GM20000 (cell line): ENCODE measurements at regions not wholly inside any gene's neighbourhood (a gene's known extent, or its start where the extent isn't known, plus 50 kb on each side); places are given as distances from the start of the nearest gene placed in this dataset.

Experiments used
- DNase-seq: peaks from one replicate; pipeline ENCODE4 v3.0.0; 2012; ENCODE audit warnings: low spot score
- TF ChIP-seq, protein P1 (sequence below): IDR thresholded peaks from 2 replicates; pipeline ENCODE4 v1.5.1; 2012; ENCODE audit warnings: mild to moderate bottlenecking, control low read depth; ENCODE audit errors: extremely low read depth, missing control alignments

DNA sequence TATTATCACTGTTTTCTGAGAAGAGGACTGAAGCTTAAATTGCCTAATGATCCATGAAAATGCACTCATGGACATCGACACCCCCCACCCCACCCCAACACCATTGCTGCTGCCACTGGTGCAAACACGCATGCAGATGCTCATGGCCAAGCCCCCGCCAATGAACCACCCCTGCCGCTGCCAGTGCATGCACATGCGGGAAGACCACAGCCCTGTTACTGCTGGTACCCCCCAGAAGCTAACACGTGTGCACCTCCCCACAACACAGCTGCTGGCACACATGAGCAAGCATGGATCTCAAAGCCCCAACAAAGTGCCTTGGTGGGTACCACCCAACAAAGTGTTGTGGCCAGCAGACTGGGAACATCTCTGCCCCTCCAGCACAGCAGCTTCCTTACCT lies 594.1 kb upstream of the FAT1 start:
- DNase-seq = no peak
- TF ChIP-seq, protein P1, sequence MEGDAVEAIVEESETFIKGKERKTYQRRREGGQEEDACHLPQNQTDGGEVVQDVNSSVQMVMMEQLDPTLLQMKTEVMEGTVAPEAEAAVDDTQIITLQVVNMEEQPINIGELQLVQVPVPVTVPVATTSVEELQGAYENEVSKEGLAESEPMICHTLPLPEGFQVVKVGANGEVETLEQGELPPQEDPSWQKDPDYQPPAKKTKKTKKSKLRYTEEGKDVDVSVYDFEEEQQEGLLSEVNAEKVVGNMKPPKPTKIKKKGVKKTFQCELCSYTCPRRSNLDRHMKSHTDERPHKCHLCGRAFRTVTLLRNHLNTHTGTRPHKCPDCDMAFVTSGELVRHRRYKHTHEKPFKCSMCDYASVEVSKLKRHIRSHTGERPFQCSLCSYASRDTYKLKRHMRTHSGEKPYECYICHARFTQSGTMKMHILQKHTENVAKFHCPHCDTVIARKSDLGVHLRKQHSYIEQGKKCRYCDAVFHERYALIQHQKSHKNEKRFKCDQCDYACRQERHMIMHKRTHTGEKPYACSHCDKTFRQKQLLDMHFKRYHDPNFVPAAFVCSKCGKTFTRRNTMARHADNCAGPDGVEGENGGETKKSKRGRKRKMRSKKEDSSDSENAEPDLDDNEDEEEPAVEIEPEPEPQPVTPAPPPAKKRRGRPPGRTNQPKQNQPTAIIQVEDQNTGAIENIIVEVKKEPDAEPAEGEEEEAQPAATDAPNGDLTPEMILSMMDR = no peak

DNA sequence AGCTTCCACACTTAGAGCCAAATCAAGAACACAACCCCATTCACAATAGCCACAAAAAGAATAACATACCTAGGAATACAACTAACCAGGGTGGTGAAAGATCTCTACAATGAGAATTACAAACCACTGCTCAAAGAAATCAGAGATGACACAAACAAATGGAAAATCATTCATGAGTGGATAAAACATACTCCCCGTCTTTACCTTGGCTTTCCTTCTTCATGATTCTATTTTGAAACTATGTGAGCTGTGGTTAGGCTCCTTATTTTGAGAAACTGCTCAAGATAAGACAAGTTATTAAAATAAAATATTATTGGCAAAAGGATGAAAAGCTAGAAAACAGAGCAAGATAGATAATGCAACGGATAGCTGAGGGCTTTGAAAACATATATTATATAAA lies 598.1 kb upstream of the FAT1 start:
- no peak for DNase-seq
- TF ChIP-seq, protein P1 = no peak

- TF ChIP-seq, protein P1 = no peak
- no peak for DNase-seq
Observed at GRCh38 chr4:187332141-187332540, 608.5 kb upstream of the FAT1 start.

- no peak for DNase-seq
- TF ChIP-seq, protein P1 = no peak
Observed at GRCh38 chr4:187333151-187333550, 609.5 kb upstream of the FAT1 start.

- no peak for DNase-seq
- TF ChIP-seq, protein P1 = no peak
Observed at GRCh38 chr4:187335339-187335738, 611.7 kb upstream of the FAT1 start.

- TF ChIP-seq, protein P1 = no peak
Observed at GRCh38 chr4:187354740-187355139, 631.1 kb upstream of the FAT1 start.

DNA sequence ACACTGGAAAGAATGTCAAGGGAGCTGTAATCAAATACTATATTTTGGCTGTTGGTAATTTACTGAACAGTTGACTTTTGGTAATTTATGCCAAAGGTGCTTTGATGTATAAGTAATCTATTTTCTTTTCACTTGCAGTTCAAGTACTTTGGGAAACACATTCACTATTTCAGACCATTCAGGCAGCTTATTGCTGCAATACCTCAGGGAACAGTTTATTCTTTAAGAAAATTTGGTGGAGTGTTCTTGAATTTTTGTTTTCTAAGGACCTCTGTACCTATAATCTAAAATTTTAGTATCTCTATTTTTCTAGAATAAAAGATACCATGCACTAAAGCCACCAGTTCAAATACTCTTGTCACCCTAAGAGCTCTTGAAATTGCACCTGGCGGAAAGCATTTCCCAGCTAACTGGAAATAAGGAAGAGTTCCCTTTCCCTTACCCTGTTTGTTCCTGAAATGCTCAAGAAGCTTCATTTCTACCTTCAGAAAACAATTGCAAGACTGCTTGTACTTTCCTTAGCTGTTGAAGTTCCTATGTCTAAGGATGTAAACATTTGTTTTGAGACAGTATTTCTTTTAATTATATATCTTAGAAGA lies 633.5 kb upstream of the FAT1 start:
- DNase-seq = no peak

More at GRCh38 chr4:187354740-187355139, 631.1 kb upstream of the FAT1 start:
- no peak for DNase-seq

More for the DNA sequence above, 633.5 kb upstream of the FAT1 start:
- TF ChIP-seq, protein P1 = no peak
